ENCODE measurements at regions not wholly inside any gene's neighbourhood (a gene's known extent, or its start where the extent isn't known, plus 50 kb on each side); places are given as distances from the start of the nearest gene placed in this dataset.

- Histone ChIP-seq H3K9me3 (ENCODE audit: control insufficient read depth, low read depth, low read length) (no peaks in the 10 kb centered on the region), H3K9ac (ENCODE audit: low read length) (no peak overlapping the region), H3K4me3 (ENCODE audit: low read length) (no peak overlapping the region)
Measured at GRCh38 chr1:60425528-60425927, 352.0 kb upstream of the C1orf87 start.

GRCh38 chr1:60423146-60423780, 349.7 kb upstream of the C1orf87 start:
- no peak overlapping the region for H3K9ac ChIP-seq (ENCODE audit: low read length)
- H3K27ac ChIP-seq (ENCODE audit: low read length): no peak overlapping the region
- no peaks in the 10 kb centered on the region for H3K36me3 ChIP-seq (ENCODE audit: control insufficient read depth, low read depth, low read length)
- no peaks in the 10 kb centered on the region for H3K27me3 ChIP-seq (ENCODE audit: control insufficient read depth, insufficient read depth, low read length)
- no peaks in the 10 kb centered on the region for H3K4me1 ChIP-seq (ENCODE audit: control insufficient read depth, low read depth, low read length)
- no peak overlapping the region for H3K4me3 ChIP-seq (ENCODE audit: low read length)
- H3K9me3 ChIP-seq (ENCODE audit: control insufficient read depth, low read depth, low read length): no peaks in the 10 kb centered on the region

More at GRCh38 chr1:60425528-60425927, 352.0 kb upstream of the C1orf87 start:
- no peaks in the 10 kb centered on the region for H3K36me3 ChIP-seq (ENCODE audit: control insufficient read depth, low read depth, low read length)
- no peak overlapping the region for H3K27ac ChIP-seq (ENCODE audit: low read length)
- no peaks in the 10 kb centered on the region for H3K4me1 ChIP-seq (ENCODE audit: control insufficient read depth, low read depth, low read length)
- H3K27me3 ChIP-seq (ENCODE audit: control insufficient read depth, insufficient read depth, low read length): no peaks in the 10 kb centered on the region

- Histone ChIP-seq H3K4me1 (ENCODE audit: control insufficient read depth, low read depth, low read length) (no peaks in the 10 kb centered on the region), H3K9me3 (ENCODE audit: control insufficient read depth, low read depth, low read length) (no peaks in the 10 kb centered on the region), H3K9ac (ENCODE audit: low read length) (no peak overlapping the region), H3K27ac (ENCODE audit: low read length) (no peak overlapping the region), H3K4me3 (ENCODE audit: low read length) (no peak overlapping the region), H3K27me3 (ENCODE audit: control insufficient read depth, insufficient read depth, low read length) (no peaks in the 10 kb centered on the region), H3K36me3 (ENCODE audit: control insufficient read depth, low read depth, low read length) (no peaks in the 10 kb centered on the region)
Measured at GRCh38 chr1:60421965-60422364, 348.4 kb upstream of the C1orf87 start.

- H3K27me3 ChIP-seq (ENCODE audit: control insufficient read depth, insufficient read depth, low read length): no peaks in the 10 kb centered on the region
Measured at GRCh38 chr1:60419023-60419422, 345.5 kb upstream of the C1orf87 start.

GRCh38 chr1:60415696-60416095, 342.1 kb upstream of the C1orf87 start:
- Histone ChIP-seq H3K9me3 (ENCODE audit: control insufficient read depth, low read depth, low read length) (no peaks in the 10 kb centered on the region), H3K4me1 (ENCODE audit: control insufficient read depth, low read depth, low read length) (no peaks in the 10 kb centered on the region), H3K36me3 (ENCODE audit: control insufficient read depth, low read depth, low read length) (no peaks in the 10 kb centered on the region), H3K27me3 (ENCODE audit: control insufficient read depth, insufficient read depth, low read length) (no peaks in the 10 kb centered on the region), H3K9ac (ENCODE audit: low read length) (no peak overlapping the region), H3K27ac (ENCODE audit: low read length) (no peak overlapping the region), H3K4me3 (ENCODE audit: low read length) (no peak overlapping the region)

More at GRCh38 chr1:60419023-60419422, 345.5 kb upstream of the C1orf87 start:
- H3K4me1 ChIP-seq (ENCODE audit: control insufficient read depth, low read depth, low read length): no peaks in the 10 kb centered on the region
- H3K9ac ChIP-seq (ENCODE audit: low read length): no peak overlapping the region
- H3K27ac ChIP-seq (ENCODE audit: low read length): no peak overlapping the region
- no peak overlapping the region for H3K4me3 ChIP-seq (ENCODE audit: low read length)
- no peaks in the 10 kb centered on the region for H3K36me3 ChIP-seq (ENCODE audit: control insufficient read depth, low read depth, low read length)
- H3K9me3 ChIP-seq (ENCODE audit: control insufficient read depth, low read depth, low read length): no peaks in the 10 kb centered on the region

GRCh38 chr1:60413091-60413490, 339.5 kb upstream of the C1orf87 start:
- no peak overlapping the region for H3K4me3 ChIP-seq (ENCODE audit: low read length)
- no peak overlapping the region for H3K9ac ChIP-seq (ENCODE audit: low read length)
- H3K4me1 ChIP-seq (ENCODE audit: control insufficient read depth, low read depth, low read length): no peaks in the 10 kb centered on the region
- H3K27me3 ChIP-seq (ENCODE audit: control insufficient read depth, insufficient read depth, low read length): no peaks in the 10 kb centered on the region
- H3K27ac ChIP-seq (ENCODE audit: low read length): no peak overlapping the region
- H3K9me3 ChIP-seq (ENCODE audit: control insufficient read depth, low read depth, low read length): no peaks in the 10 kb centered on the region
- no peaks in the 10 kb centered on the region for H3K36me3 ChIP-seq (ENCODE audit: control insufficient read depth, low read depth, low read length)

GRCh38 chr1:60411591-60411990, 338.0 kb upstream of the C1orf87 start:
- Histone ChIP-seq H3K36me3 (ENCODE audit: control insufficient read depth, low read depth, low read length) (no peaks in the 10 kb centered on the region), H3K27me3 (ENCODE audit: control insufficient read depth, insufficient read depth, low read length) (no peaks in the 10 kb centered on the region), H3K4me3 (ENCODE audit: low read length) (no peak overlapping the region), H3K9me3 (ENCODE audit: control insufficient read depth, low read depth, low read length) (no peaks in the 10 kb centered on the region), H3K9ac (ENCODE audit: low read length) (no peak overlapping the region), H3K27ac (ENCODE audit: low read length) (no peak overlapping the region), H3K4me1 (ENCODE audit: control insufficient read depth, low read depth, low read length) (no peaks in the 10 kb centered on the region)

GRCh38 chr1:60402816-60403215, 329.2 kb upstream of the C1orf87 start:
- Histone ChIP-seq H3K4me1 (ENCODE audit: control insufficient read depth, low read depth, low read length) (no peaks in the 10 kb centered on the region), H3K27ac (ENCODE audit: low read length) (no peak overlapping the region), H3K36me3 (ENCODE audit: control insufficient read depth, low read depth, low read length) (no peaks in the 10 kb centered on the region), H3K9me3 (ENCODE audit: control insufficient read depth, low read depth, low read length) (no peaks in the 10 kb centered on the region), H3K27me3 (ENCODE audit: control insufficient read depth, insufficient read depth, low read length) (no peaks in the 10 kb centered on the region), H3K9ac (ENCODE audit: low read length) (no peak overlapping the region), H3K4me3 (ENCODE audit: low read length) (no peak overlapping the region)

- H3K9ac ChIP-seq (ENCODE audit: low read length): no peak overlapping the region
- H3K4me1 ChIP-seq (ENCODE audit: control insufficient read depth, low read depth, low read length): no peaks in the 10 kb centered on the region
- no peak overlapping the region for H3K4me3 ChIP-seq (ENCODE audit: low read length)
- H3K27me3 ChIP-seq (ENCODE audit: control insufficient read depth, insufficient read depth, low read length): no peaks in the 10 kb centered on the region
- no peak overlapping the region for H3K27ac ChIP-seq (ENCODE audit: low read length)
- no peaks in the 10 kb centered on the region for H3K9me3 ChIP-seq (ENCODE audit: control insufficient read depth, low read depth, low read length)
- H3K36me3 ChIP-seq (ENCODE audit: control insufficient read depth, low read depth, low read length): no peaks in the 10 kb centered on the region
Measured at GRCh38 chr1:60402216-60402615, 328.6 kb upstream of the C1orf87 start.

- H3K9ac ChIP-seq (ENCODE audit: low read length): no peak overlapping the region
- no peaks in the 10 kb centered on the region for H3K36me3 ChIP-seq (ENCODE audit: control insufficient read depth, low read depth, low read length)
- H3K9me3 ChIP-seq (ENCODE audit: control insufficient read depth, low read depth, low read length): no peaks in the 10 kb centered on the region
- H3K27me3 ChIP-seq (ENCODE audit: control insufficient read depth, insufficient read depth, low read length): no peaks in the 10 kb centered on the region
- no peak overlapping the region for H3K27ac ChIP-seq (ENCODE audit: low read length)
- no peak overlapping the region for H3K4me3 ChIP-seq (ENCODE audit: low read length)
- H3K4me1 ChIP-seq (ENCODE audit: control insufficient read depth, low read depth, low read length): no peaks in the 10 kb centered on the region
Measured at GRCh38 chr1:60394436-60394835, 320.9 kb upstream of the C1orf87 start.

GRCh38 chr1:60390593-60391282, 317.2 kb upstream of the C1orf87 start:
- no peaks in the 10 kb centered on the region for H3K27me3 ChIP-seq (ENCODE audit: control insufficient read depth, insufficient read depth, low read length)
- H3K36me3 ChIP-seq (ENCODE audit: control insufficient read depth, low read depth, low read length): no peaks in the 10 kb centered on the region
- H3K9ac ChIP-seq (ENCODE audit: low read length): no peak overlapping the region
- H3K9me3 ChIP-seq (ENCODE audit: control insufficient read depth, low read depth, low read length): no peaks in the 10 kb centered on the region
- H3K27ac ChIP-seq (ENCODE audit: low read length): no peak overlapping the region
- no peaks in the 10 kb centered on the region for H3K4me1 ChIP-seq (ENCODE audit: control insufficient read depth, low read depth, low read length)
- no peak overlapping the region for H3K4me3 ChIP-seq (ENCODE audit: low read length)
